ENCODE measurements at regions not wholly inside any gene's neighbourhood (a gene's known extent, or its start where the extent isn't known, plus 50 kb on each side); places are given as distances from the start of the nearest gene placed in this dataset.
"Not testable (repeated sequence)": the region's sequence is repeated elsewhere in the genome, so short reads cannot be mapped to it uniquely, and the experiment has no call there.

DNA sequence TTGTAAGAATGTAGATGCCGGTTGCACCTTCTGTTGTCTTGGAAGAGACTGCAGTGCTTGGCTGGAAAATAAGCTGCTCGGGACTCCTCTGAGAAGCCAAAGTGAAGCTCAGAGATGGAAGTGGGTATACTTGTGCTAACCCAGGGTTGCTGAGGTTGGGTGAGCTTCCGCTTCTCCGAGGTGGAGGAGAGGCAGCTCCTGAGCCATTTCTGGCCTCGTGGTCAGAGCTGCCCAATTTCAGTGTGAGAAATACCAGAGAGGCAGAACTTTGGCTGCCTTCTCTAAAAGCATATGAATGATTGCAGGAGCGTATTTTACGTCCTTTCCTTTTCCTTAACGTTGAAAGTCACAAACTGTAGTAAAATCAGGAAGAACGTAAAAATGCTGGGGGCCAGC is 292.0 kb upstream of the PLGLB2 start:
- TF ChIP-seq CTCF, POLR2AphosphoS5 (IDR thresholded peaks at IDR 0.05): not testable (repeated sequence)
